ENCODE measurements at regions not wholly inside any gene's neighbourhood (a gene's known extent, or its start where the extent isn't known, plus 50 kb on each side); places are given as distances from the start of the nearest gene placed in this dataset.
"Not testable (repeated sequence)": the region's sequence is repeated elsewhere in the genome, so short reads cannot be mapped to it uniquely, and the experiment has no call there.

DNA sequence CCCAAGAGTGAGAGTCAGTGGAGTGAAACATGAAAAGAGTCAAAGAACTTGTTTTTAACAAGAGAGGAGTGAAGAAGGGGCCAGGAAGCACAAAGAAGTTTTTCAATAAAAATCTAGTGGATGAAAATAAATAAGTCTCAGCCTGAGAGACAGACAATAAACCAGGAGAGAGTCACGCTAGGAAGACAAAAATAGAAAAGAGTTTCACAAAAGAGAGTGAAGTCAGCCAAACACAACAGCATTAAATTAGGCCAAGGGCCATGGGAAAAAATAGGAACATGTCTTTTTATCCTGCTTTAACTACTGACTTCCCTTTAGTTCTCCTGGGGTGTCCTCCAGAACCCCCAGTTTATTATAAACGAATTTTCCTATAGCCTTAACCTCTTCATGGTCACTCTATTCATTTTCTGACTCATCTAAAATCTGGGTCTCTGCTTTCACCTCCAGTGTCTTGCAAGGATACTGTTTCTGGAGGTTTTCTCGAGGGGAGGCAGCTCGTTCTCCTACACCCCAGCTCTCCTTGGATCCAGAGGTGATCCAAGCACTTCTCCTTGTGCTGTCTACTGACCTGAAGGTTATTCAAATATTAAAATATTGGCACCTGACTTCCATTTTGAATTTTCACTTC, 571.5 kb upstream of the PPP2R3A start:
- DNase-seq (ENCODE audit: low read depth): no peak

DNA sequence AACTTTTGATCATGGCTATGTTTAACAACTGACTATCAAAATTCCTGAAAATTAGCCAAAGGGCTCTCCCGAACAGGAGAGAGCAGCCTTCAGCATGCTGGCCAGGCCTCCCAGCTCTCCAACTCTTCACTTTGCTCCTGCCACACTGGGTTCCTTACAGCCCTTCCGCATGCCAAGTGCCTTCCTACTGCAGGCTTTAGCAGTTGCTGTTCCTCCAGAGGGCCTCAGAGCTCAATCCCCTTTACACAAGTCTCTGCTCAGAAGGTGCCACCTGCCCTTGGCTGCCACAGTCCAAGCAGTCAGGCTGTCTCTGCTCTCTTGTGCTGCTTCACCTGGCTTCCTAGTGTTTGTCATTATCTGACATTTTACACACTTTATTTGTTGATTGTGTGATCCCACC, 553.1 kb upstream of the PPP2R3A start:
- no peak for DNase-seq (ENCODE audit: low read depth)

DNA sequence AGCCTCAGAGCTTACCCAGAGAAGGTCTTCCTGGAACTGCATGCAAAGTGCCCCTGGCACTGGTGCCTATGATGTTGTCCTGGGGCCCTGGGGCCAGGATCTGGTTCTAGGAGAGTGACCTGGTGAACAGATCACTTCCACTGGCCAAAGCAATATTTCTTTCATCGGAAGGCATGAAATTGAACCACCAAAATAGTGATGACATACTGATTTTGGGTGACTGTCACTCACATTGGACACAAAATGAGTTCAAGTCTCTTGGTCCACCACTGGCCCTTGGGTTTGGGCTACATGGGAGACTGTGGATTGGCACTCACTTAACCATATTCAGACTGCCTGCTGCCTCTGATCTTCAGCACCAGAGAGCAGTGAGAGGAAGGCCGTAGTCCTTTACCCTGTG, 549.3 kb upstream of the PPP2R3A start:
- DNase-seq (ENCODE audit: low read depth): no peak

- DNase-seq (ENCODE audit: low read depth): no peak
Measured at GRCh38 chr3:135419155-135419554, 546.4 kb upstream of the PPP2R3A start.

GRCh38 chr3:135426508-135426907, 539.0 kb upstream of the PPP2R3A start:
- no peak for DNase-seq (ENCODE audit: low read depth)

- DNase-seq (ENCODE audit: low read depth): no peak
Measured at GRCh38 chr3:135432402-135432801, 533.1 kb upstream of the PPP2R3A start.

- not testable (repeated sequence) for DNase-seq (ENCODE audit: low read depth)
Measured at GRCh38 chr3:135438889-135439597, 526.5 kb upstream of the PPP2R3A start.

- not testable (repeated sequence) for DNase-seq (ENCODE audit: low read depth)
Measured at GRCh38 chr3:135439632-135440031, 525.9 kb upstream of the PPP2R3A start.

- DNase-seq (ENCODE audit: low read depth): no peak
Measured at GRCh38 chr3:135440233-135440632, 525.3 kb upstream of the PPP2R3A start.

DNA sequence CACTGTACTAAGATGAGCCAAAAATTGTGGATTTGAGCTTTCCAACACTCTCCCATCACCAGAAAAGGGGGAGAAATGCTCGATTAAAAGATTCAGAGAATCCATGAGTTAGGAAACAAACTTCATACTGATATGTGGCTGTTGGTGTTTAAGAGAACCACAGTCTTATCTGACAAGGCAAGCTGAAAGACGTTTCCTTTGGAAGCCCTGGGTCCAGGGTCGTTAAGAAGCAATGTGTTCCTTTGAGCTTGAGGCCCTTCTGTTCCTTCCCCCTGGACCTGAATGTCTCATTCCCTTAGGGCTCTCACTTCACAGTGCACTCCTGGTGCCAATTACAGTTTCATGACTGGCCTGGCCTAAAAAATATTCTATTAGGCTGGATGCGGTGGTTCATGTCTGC, 524.8 kb upstream of the PPP2R3A start:
- no peak for DNase-seq (ENCODE audit: low read depth)

DNA sequence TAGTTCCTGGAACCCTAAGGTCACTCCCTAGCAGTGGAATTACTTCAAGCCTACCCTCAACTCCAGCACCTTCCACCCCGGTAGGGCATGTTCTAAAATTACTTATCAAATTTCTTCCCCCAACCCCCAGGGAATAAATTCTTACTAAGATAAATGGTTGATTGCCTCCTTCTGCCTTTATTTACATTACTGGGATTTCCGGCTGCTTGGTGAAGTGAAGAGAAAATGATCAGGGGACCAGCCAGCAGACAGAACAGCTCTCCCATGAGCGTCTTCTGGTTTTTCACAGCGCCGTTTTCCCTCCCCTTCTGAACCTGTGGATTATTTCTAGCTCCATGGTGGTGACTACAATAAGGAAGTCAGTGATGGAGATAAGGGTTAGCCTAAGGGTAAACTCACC, 521.5 kb upstream of the PPP2R3A start:
- DNase-seq (ENCODE audit: low read depth): no peak

DNA sequence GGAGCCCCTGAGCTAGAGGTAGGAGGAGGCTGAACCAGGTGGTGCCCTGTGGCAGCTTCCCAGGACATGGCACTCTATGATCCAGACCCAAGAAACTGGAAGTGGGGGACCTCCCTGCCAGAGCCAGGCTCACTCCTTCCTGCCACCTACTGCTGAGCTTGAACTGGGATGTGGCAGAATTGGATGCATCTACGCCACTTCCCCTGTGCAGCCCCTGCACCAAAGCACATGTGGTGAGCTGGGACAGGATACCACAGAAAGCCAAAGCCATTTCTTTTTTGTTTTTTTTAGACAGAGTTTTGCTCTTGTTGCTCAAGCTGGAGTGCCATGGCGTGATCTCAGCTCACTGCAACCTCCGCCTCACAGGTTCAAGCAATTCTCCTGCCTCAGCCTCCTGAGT, 518.0 kb upstream of the PPP2R3A start:
- DNase-seq (ENCODE audit: low read depth): no peak

- DNase-seq (ENCODE audit: low read depth): no peak
Measured at GRCh38 chr3:135448520-135448919, 517.0 kb upstream of the PPP2R3A start.

DNA sequence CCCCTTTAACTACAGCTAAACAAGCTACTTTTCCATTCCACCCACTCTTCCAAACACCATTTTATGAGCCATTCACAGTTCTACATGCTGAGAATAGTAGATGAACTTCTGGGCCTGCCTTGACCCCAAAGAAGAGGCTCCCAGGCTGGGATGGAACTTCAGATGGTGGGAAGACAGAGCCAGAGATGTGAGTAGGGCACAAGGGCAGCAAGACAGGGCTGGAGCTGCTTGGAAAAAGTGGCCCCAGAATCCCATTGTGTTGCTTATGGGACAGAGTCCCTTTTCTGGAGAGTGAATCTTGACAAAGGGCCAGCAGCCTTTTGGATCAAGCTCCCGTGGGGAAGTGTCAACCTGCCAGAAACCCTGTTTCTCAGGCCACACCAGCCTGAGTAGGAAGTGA, 516.5 kb upstream of the PPP2R3A start:
- DNase-seq (ENCODE audit: low read depth): no peak

- no peak for DNase-seq (ENCODE audit: low read depth)
Measured at GRCh38 chr3:135451037-135451785, 514.3 kb upstream of the PPP2R3A start.

- no peak for DNase-seq (ENCODE audit: low read depth)
Measured at GRCh38 chr3:135452881-135453280, 512.6 kb upstream of the PPP2R3A start.

DNA sequence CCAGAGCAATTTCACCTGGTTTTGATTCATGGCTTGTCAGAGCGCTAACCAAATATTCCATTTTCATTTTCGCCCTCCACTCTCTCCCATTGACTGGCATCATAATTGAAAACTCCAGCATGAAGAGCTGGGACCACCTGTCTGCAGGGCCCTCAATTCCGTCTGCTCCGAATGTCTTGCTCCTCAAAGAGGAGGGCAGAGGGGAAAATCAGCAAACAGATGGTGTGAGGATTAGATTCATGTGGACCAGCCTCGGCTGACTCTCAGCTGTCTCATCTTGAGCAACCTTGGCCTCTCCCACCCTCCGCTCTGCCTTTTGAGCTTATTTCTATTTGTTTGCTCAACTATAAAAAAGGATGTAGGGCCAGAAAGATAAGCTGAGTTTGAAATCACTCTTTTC, 512.2 kb upstream of the PPP2R3A start:
- no peak for DNase-seq (ENCODE audit: low read depth)

- no peak for DNase-seq (ENCODE audit: low read depth)
Measured at GRCh38 chr3:135454890-135455289, 510.6 kb upstream of the PPP2R3A start.

GRCh38 chr3:135456108-135456790, 509.3 kb upstream of the PPP2R3A start:
- DNase-seq (ENCODE audit: low read depth): no peak

DNA sequence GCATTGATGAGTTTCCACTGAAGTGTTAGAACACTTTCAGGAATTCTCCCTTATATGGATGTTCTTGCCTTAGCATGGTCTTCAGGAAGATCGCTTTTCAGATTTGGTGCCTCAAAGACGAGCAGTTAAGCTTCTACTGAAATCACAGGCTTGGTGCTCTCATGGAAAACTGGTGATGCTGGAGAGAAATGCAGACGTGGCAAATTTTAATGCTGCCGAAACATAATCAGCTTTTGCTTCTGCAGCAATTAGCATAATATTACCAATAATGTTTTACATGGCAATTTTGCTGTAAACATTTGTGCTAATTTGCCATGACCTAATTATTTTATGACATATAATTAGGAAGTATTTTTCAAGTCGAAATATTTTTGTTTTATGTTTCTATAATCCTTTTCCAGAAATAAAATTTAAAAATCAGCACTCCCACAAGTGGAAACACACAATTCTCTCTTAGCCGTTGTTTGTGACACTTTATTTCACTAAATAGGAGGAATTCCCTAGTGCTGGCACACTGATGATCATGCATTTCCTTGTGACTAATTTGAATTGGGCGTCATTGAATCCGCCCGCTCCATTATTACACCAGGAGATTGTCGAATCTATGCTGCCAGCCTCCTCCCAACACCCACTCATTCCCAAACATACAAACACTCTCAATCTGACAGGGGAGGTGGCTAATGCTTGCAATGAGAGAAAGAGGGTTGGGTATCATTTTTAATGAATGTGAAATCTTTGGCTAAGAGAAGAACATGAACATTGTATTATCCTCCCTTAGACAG, 506.8 kb upstream of the PPP2R3A start:
- no peak for DNase-seq (ENCODE audit: low read depth)

DNA sequence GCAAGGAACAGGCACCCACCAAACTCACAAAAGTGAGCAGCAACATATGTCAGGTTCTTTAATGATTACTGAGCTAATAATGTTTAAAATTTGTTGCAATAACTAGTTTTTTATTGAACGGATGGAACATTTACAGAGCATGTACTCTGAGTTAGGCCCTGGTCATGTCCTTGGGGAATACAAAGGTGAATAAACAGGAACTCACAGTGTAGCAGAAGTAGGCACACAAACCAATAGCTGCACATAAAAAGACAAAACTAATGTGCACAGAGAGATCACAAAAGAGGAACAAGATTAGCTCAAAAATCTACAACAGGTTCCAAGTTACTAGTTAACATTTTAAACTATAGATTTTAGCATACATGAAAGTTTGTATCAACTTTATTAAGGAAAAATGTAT, 505.3 kb upstream of the PPP2R3A start:
- no peak for DNase-seq (ENCODE audit: low read depth)

- DNase-seq (ENCODE audit: low read depth): no peak
Measured at GRCh38 chr3:135471911-135472310, 493.6 kb upstream of the PPP2R3A start.

Measured in T follicular helper cell (primary cell).